Upper lobe of left lung (tissue), 6 donors: ENCODE measurements at regions not wholly inside any gene's neighbourhood (a gene's known extent, or its start where the extent isn't known, plus 50 kb on each side); places are given as distances from the start of the nearest gene placed in this dataset.
A peak's percentile ranks its signal among the peaks of the same experiment; 100 is the strongest.

Source experiments
- ATAC-seq, 2 donors: fragments of 200-7000 bp; cut with Tn5 transposase; one replicate each; pipeline ENCODE4 v1.9.1; 2022; ENCODE audit warnings: mild to moderate bottlenecking in 2 of 2, moderate library complexity in 2 of 2; ENCODE audit not compliant: low FRiP score in 2 of 2
- DNase-seq, 2 donors: peaks; one replicate each; pipeline ENCODE4 v3.0.0-alpha.2; 2019 to 2020
- H3K27ac ChIP-seq, 4 donors: fragments of 200-600 bp; sonication (generic); one replicate each; pipeline ENCODE4 v1.5.1; 2016 to 2019
- H3K27me3 ChIP-seq, 4 donors: fragments of 200-600 bp; sonication (generic); one replicate each; pipeline ENCODE4 v1.5.1; 2017 to 2019
- H3K36me3 ChIP-seq, 4 donors: fragments of 200-600 bp; sonication (generic); one replicate each; pipeline ENCODE4 v1.5.1; 2016 to 2019
- H3K4me1 ChIP-seq, 4 donors: fragments of 200-600 bp; sonication (generic); one replicate each; pipeline ENCODE4 v1.5.1; 2018 to 2019
- H3K4me3 ChIP-seq, 4 donors: fragments of 200-600 bp; sonication (generic); one replicate each; pipeline ENCODE4 v1.5.1; 2017 to 2019; ENCODE audit warnings: mild to moderate bottlenecking in 2 of 4, moderate library complexity in 1 of 4
- H3K9me3 ChIP-seq, 4 donors: fragments of 200-600 bp; sonication (generic); one replicate each; pipeline ENCODE4 v1.5.1; 2018 to 2019
- CTCF ChIP-seq, 6 experiments: fragments of 450-650 bp in 4 of 6; fragments of 200-600 bp in 2 of 6; sonication (generic) in 2 of 6; IDR thresholded peaks; one replicate each; pipeline ENCODE4 v1.5.1; 2016 to 2019; ENCODE audit warnings: antibody characterized with exemption in 6 of 6
- EP300 ChIP-seq, 4 donors: sonication (generic); formaldehyde crosslinking; IDR thresholded peaks; one replicate each; pipeline ENCODE4 v1.5.1; 2017; ENCODE audit warnings: antibody characterized with exemption in 4 of 4, control low read depth in 2 of 4
- POLR2A ChIP-seq, 4 donors: fragments of 450-650 bp; IDR thresholded peaks; one replicate each; pipeline ENCODE4 v1.5.1; 2016 to 2017; ENCODE audit warnings: antibody characterized with exemption in 4 of 4, mild to moderate bottlenecking in 2 of 4
- POLR2AphosphoS5 ChIP-seq, 2 donors: sonication (generic); formaldehyde crosslinking; IDR thresholded peaks; one replicate each; pipeline ENCODE4 v1.5.1; 2017; ENCODE audit warnings: antibody characterized with exemption in 2 of 2
- WGBS, 2 donors: methylation state at CpG; one replicate each; pipeline ENCODE4 v1.1.5; 2017 to 2018; 5-methylcytosine and 5-hydroxymethylcytosine counted together
- donor health status: DM: no; HTN: no; CAD: no; lungs with moderate emphysema.
- donor health status: DM: no; HTN: yes; CAD: no; lungs with severe emphysema.

- ATAC-seq = no peak
- DNase-seq = no peak
- Histone ChIP-seq H3K4me1 (peaks cover 0 to 10% (median 3%) of the 10 kb centered on the region in 4 donors), H3K27me3 (no peaks in the 10 kb centered on the region), H3K27ac (peak overlapping the region in 1 of 4 donors; percentile 34), H3K36me3 (no peaks in the 10 kb centered on the region), H3K4me3 (no peak overlapping the region), H3K9me3 (no peaks in the 10 kb centered on the region)
- TF ChIP-seq POLR2A (IDR thresholded peaks at IDR 0.05) (no peak), CTCF (IDR thresholded peaks at IDR 0.05) (no peak), EP300 (IDR thresholded peaks at IDR 0.05) (no peak), POLR2AphosphoS5 (IDR thresholded peaks at IDR 0.05) (no peak)
- WGBS, 2 donors = 63 to 74% methylated on average over 1 of the region's 1 CpG
Observed at GRCh38 chr6:104531646-104532045, 328.1 kb downstream of the HACE1 start.

- H3K4me1 ChIP-seq = peaks cover 0 to 25% (median 13%) of the 10 kb centered on the region in 4 donors
- TF ChIP-seq CTCF (IDR thresholded peaks at IDR 0.05) (no peak), POLR2AphosphoS5 (IDR thresholded peaks at IDR 0.05) (no peak), EP300 (IDR thresholded peaks at IDR 0.05) (no peak), POLR2A (IDR thresholded peaks at IDR 0.05) (no peak)
- no peaks in the 10 kb centered on the region for H3K9me3 ChIP-seq
- no peaks in the 10 kb centered on the region for H3K36me3 ChIP-seq
- DNase-seq (no peak), ATAC-seq (peak in 1 of 2 donors; percentile 59)
- H3K27ac ChIP-seq = peak overlapping the region in 1 of 4 donors; percentile 5
- 69% methylated on average over 10 of the region's 10 CpGs for WGBS, 2 donors
- no peaks in the 10 kb centered on the region for H3K27me3 ChIP-seq
- H3K4me3 ChIP-seq = no peak overlapping the region
Observed at GRCh38 chr6:104527761-104528415, 331.8 kb downstream of the HACE1 start.

- Histone ChIP-seq H3K27ac (peak overlapping the region in 1 of 4 donors; percentile 5), H3K27me3 (no peaks in the 10 kb centered on the region), H3K4me3 (no peak overlapping the region), H3K9me3 (no peaks in the 10 kb centered on the region), H3K4me1 (peaks cover 0 to 25% (median 13%) of the 10 kb centered on the region in 4 donors), H3K36me3 (no peaks in the 10 kb centered on the region)
- WGBS, 2 donors = 47 to 62% methylated on average over 7 of the region's 7 CpGs
- ATAC-seq (no peak), DNase-seq (no peak)
- TF ChIP-seq EP300 (IDR thresholded peaks at IDR 0.05) (no peak), POLR2A (IDR thresholded peaks at IDR 0.05) (no peak), POLR2AphosphoS5 (IDR thresholded peaks at IDR 0.05) (no peak), CTCF (IDR thresholded peaks at IDR 0.05) (no peak)
Observed at GRCh38 chr6:104527311-104527710, 332.4 kb downstream of the HACE1 start.

GRCh38 chr6:104526376-104526775 is 333.3 kb downstream of the HACE1 start:
- Histone ChIP-seq H3K9me3 (no peaks in the 10 kb centered on the region), H3K4me3 (no peak overlapping the region), H3K27me3 (no peaks in the 10 kb centered on the region), H3K27ac (peak overlapping the region in 2 of 4 donors; percentile 36 to 74), H3K4me1 (peaks cover 0 to 22% (median 13%) of the 10 kb centered on the region in 4 donors), H3K36me3 (no peaks in the 10 kb centered on the region)
- ATAC-seq (no peak), DNase-seq (no peak)
- TF ChIP-seq POLR2AphosphoS5 (IDR thresholded peaks at IDR 0.05) (no peak), POLR2A (IDR thresholded peaks at IDR 0.05) (no peak), CTCF (IDR thresholded peaks at IDR 0.05) (no peak), EP300 (IDR thresholded peaks at IDR 0.05) (no peak)
- WGBS, 2 donors = 41 to 55% methylated on average over 6 of the region's 6 CpGs
